IPS DF 4.7 (cell line): ENCODE measurements at regions not wholly inside any gene's neighbourhood (a gene's known extent, or its start where the extent isn't known, plus 50 kb on each side); places are given as distances from the start of the nearest gene placed in this dataset.

Source experiments
- DNase-seq: peaks from one replicate; pipeline ENCODE4 v3.0.0-alpha.2; 2013; ENCODE audit warnings: low spot score; ENCODE audit errors: extremely low read depth

DNA sequence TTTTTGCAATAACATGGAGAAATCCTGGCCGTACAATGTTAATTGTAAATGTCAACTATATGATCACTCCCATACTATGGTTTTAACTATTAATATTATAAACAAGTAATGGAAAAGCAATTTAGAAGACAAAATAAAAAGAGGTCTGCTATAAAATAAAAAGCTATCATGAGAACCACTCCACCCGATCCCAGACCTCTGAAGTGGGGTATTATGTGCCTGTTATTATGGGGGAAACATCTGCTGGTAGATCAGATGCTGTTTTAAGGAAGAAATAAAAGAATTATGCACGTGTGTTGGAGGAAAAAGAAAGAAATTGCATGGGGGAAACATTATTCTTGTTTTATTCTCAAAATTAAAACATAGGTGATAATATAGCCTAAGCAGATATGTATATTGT lies 615.7 kb upstream of the ARID1B start:
- DNase-seq, result no peak

DNA sequence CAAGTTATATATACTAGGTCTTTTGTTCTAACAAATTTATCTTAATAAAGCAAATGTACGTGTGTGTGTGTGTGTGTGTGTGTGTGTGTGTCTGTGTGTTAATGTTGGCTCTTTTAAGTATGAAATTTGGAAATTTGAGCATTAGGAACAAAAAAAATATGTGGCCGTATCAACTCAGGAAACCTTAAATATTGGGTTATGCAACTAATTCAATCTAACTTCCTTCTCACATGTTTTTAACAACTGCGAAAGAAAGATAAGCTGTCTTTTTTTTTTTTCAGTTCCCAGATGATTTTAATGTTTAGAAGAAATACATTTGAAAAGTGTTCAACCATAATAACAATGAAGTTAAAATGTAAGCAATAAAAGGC lies 616.4 kb upstream of the ARID1B start:
- no peak for DNase-seq

DNA sequence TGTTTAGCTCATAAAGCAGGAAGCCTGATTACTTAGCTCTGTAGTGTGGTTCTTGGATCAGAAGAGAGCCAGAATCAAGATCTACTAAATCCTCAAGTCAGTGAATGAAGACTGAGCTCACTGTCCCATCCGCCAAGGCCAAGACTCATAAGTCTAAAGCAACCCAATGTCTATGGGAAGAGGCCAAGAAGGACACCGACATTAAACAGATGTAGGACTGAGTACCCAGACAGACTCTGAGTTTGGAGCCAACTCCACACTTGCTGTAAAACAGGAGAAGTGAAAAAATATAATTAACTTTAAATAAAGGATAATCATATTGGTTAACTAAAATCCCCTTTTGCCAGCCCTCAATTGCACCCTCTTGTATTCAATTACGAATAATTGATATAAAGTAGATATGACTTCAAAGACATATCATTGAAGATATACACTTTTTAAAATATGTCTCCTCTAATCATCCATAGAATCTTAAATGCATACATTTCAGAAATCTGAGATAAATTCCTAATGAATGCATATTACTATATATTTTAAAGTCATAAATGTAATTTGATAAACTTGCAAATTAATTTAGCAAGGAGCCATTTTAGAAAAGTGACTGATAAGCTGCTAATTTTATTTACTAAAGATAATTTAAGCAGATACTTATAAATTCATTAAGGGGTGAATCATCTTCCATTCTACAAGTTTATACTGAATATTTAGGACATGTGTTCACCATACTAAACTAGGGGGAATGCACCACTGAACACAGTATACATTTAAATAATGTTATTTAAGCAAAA lies 617.0 kb upstream of the ARID1B start:
- DNase-seq, result no peak

DNA sequence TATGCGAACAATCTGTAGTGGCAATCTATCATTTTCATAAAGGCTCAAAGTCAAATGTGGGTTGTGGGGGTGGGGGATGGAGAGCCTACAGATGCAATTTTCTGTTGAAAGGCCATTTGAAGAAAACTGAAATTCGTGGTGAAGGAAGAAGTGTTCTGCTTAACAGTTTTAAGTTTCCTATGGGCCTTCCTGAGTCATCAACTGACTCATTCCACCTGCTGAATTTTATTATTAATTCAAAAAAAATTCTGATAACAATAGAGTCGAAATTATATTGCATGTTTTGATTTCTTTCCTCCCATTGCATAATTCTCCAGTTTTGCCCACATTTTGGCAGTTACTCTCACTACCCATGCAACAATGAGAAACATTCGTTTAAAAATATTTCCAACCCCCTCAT lies 622.3 kb upstream of the ARID1B start:
- DNase-seq, result no peak

DNA sequence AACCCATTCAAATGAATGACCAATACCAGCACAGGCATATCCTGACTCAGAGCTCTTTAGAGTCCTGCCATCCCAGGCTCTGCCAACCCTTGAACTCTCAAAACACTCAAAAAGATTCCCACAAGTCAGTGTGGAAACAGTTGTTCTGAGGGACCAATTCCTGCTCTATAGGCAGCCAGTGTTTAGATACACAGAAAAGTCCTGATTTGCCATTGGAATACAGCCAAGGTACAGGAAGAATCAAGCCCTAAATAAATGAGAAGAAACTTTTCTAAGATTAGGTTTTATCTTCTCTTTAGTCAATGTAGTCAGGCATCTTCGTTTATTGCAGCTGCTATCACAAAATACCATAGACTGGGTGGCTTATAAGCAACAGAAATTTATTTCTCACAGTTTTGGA lies 626.8 kb upstream of the ARID1B start:
- no peak for DNase-seq

DNA sequence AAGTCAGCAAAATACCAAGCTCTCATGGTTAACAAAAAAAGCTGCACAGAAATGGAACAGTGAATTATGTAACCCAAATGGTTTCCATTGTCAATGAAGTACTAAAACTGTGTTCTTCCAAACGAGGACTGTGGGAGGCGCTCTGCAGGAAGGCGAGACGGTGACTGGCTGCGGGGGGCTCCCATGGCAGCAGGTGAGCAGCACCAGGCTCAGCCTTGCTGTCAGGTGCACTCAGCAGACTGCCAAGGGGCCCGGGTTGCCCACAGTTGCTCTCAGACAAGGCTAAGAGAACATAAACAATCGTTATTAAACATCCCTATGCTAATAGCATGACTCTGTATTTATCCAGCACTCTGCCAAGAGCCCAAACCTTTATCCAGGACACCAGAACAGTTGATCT lies 630.3 kb upstream of the ARID1B start:
- no peak for DNase-seq

DNA sequence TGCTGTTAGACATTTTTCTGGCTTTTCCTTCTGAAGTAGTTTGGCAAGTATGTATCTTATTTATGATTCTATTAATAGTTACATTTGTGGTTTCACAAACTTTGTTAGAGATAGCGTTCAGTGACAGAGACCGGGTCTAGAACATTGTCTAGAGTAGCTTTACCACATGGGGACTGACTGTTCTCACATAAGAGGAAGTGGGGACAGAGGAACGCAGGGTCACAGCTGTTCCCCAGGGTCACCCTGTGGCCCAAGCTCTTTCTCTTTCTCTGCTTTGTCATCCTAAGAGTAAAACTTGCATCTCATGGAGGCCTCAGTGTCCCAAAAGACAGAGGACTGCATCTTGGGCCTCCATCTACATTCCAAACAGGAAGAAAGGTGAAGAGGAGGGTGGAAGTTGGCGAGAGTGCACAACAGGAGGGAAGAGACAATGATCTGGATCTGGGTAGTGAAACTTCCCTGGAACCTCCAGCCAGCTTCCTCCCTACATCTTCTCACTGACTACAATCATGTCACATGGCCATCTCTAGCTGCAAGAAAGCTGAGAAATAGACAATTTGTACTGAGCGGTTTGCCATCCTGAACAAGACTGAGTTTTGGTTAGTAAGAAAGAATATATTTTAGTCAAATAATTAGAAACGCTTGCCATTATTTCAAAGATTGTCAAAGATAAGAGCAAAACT lies 645.8 kb upstream of the ARID1B start:
- DNase-seq, result no peak

DNA sequence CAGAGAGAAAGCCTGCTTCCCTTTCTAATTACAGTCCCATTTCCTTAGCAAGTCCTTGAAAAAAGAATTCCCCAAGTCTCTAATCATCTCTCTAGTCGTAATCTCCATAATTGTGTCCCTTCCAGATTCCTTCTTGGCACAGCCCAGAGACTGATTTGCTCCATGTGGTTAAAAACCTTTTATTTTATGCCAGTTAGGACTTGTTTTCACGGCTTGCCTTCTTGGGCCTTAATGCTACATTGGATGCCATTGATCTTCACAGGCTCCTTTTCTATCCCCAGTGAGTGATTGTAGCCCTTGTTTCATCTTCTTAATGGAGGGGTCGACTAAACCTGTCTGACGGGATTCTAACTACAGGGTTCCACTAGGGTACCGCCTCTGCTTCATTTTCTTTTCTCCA lies 650.6 kb upstream of the ARID1B start:
- DNase-seq, result no peak

DNA sequence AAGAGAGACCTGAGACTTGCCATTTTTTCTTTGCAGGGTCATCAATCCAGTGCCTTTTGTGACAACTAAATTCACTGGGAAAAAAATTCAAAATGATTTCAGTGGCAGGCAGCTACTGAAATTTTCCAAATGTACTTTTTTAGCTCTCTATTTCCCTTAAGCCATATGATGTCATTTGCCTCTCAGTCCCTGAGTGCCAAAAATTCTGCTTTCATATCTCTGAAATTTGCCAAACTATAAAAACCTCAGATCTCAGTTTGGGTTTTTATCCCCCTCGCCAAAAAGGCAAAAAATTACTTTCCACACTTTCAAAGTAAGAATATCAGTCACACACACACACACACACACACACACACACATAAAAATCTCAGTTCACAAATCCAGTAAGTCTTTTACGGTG lies 651.3 kb upstream of the ARID1B start:
- DNase-seq, result no peak

DNA sequence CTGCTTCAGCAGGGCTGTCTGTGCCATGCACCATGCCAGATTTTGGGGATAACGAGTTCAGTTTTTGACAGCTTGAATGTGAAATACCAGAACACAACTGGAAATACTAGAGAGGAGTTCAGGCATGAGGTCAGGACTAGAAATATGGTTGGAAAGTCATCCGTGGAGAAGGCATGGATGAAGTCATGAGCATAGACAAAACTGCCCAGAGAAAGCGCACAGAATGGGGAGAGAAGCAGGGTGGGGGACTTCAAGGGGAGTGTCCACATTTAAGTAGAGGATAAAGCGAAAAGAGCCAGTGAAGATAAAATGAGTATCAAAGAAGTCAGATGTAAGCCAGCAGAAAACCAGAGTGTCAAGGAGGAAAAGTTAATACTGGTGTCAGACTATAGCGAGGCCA lies 653.4 kb upstream of the ARID1B start:
- no peak for DNase-seq

DNA sequence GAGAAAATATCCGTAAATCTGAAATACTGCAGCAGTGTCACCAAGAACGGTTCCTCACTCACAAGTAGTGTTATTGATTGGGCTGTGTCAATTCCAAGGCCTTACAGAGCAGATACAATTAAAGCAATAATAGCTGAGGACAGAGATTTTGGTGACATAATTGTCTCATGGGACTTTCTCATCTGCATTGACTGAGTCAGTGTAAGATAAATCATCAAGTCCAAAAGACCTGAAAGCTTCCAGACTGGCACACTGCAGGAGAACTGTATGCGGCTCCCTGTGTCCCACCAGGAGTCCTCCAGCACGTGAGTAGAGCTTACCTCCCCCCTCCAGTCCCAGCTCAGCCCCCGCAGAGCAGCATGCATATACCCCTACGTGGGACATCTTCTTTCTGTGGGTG lies 655.2 kb upstream of the ARID1B start:
- DNase-seq, result no peak

DNA sequence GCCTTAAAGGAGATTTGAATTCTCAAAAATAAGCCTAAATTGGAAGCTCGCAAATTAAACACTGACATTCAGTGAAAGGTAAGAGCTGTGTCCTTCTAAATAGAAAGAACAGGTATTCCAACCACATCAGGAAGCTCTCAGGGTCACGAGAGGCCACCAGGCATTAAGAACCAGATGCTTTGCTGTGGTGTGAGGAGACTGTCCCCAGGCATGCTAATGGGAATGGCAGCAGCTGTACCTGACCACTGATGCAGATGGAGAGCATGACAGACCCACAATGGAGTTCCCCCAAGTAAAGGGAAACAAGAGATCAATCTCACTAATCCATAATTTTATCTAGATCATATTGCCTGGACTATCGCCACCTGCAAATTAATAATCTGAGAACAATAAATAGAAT lies 658.9 kb upstream of the NOX3 start:
- no peak for DNase-seq

DNA sequence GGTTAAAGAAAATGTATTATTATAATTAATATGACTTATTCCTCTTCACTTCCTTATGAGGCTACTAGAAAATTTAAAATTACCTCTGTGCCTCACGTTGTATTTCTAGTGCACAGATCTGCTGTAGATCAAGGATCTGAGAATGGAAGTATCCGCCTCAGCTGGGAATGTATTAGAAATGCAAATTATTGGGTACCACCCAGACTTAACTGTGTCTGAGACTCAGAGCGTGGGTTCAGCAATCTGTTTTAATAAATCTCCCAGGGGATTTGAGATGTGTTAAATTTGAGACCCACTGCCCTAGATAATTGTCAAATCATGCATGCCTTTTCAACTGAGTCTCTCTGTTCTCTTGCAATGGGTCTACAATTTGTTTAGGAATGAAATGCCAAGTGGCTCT lies 658.0 kb upstream of the NOX3 start:
- DNase-seq, result no peak

DNA sequence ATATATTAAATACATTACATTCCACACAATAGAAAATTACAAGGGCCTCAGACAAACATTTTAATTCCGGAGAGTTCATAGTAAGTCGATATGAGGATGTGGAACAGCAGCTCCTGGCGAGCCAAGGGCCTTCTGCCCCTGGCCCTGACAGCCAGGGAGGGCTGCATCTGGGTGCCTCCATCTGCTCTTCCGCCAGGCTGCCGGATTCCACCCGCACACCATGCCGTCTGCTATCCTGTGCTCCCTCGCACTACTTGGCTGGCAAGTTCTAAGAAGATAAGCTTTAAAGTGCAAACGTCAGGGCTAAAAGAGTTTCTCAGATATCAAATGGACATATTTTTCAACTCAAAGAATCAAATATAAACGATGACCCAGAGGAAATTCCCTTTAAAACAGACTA lies 656.3 kb upstream of the NOX3 start:
- no peak for DNase-seq

DNA sequence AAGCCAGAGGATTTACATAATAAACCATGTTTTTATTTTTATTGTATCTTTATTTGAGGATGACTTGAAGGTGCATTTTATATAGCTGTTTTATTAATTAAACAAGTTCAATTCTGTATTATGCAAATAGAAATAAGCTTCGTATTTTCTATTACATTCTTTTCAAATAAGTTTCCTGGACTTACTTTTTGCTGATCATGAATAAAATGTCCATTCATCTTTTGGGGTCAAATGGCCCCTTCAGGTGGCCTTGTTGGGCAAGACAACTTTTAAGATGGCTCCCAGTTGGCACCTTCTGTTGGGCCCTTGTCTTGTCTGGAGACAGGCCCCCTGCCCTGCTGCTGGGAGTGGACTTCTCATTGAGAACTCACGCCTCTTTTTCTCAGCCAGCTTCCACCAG lies 654.6 kb upstream of the NOX3 start:
- no peak for DNase-seq

DNA sequence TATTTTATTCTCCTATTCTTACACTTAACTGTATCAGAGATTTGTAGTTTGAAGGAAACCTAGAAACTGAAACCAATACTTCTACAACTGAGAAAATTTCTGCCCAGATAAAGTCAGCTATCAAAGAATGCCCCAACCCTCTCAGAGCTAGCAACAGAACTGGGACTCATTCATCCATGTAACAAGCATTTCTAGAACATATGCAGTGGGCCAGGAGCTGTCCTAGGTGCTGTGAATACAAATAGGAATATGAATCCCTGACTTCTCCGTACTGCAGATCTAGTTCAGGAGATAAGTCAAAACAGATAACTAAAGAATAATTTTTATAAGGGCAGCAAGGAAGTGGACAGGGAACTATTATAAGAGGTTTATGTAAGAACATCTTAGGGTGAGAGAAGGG lies 654.1 kb upstream of the NOX3 start:
- DNase-seq, result no peak

DNA sequence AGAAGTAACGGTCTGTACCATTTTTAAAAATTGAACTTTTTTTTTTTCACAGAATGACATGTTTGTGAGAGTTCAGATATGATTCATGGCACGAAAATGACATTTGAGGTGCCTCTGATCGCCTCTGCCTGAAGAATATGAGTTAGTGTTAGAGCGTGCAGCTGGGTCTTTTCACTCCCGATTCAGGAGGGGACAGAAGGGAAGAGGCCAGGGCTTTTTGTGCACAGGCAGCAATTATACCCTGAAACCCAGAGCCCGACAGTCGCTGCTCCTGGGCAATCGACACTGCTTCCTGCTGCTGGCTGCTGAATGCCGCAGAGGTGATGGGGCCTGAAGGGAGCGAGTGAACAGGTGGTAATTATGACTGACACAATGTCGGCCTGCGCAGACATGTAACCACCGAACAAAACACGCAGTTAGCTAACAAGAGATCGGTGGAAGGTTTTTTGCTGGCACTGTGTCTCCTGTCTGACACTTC lies 652.0 kb upstream of the NOX3 start:
- DNase-seq, result no peak

DNA sequence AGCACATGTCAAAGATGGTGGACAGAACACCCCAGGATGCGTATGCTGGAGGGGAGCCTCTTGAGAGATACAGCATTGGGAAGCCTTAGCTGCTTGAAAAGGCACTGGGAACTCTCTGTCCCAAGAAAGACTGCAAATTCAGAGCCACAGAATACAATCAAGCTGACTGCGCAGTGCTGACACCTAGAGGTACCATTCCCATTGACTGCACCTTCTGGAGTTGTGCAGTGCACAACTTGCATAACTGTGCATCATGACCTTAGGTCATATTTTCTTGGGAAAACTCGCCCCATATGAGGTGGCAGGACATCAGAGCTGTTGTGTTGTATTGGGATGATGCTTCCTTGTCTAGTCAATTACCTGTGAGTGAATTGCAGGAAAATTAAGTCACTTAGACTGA lies 646.5 kb upstream of the NOX3 start:
- DNase-seq, result no peak

DNA sequence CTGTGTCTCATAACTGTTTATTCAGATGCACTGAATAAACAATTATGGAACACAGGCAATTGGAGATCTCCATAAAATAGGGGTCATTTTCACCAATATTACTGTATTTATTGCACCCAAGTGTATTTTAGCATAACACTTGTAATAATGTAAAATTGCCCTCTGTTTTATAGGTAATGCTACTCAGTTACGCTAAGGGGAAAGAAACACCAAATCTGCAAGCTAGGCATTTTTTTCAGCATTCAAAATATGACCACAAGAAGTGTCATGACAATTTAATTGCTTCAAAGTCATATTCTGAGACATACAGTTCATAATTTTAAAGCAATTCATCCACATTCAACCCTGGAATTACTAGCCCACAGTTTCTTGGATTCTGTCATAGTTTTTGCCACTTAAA lies 643.2 kb upstream of the NOX3 start:
- DNase-seq, result no peak

DNA sequence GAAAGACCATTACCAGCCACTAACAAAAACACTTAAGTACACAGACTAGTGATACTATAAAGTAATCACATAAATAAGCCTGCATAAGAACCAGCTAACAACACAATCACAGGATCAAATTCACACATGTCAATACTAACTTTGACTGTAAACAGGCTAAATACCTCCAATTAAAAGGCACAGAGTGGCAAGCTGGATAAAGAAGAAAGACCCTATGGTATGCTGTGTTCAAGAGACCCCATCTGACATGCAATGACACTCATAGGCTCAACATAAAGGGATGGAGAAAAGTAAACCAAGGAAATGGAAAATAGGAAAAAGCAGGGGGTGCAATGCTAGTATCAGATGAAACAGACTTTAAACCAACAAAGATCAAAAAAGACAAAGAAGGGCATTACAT lies 631.8 kb upstream of the NOX3 start:
- no peak for DNase-seq

DNA sequence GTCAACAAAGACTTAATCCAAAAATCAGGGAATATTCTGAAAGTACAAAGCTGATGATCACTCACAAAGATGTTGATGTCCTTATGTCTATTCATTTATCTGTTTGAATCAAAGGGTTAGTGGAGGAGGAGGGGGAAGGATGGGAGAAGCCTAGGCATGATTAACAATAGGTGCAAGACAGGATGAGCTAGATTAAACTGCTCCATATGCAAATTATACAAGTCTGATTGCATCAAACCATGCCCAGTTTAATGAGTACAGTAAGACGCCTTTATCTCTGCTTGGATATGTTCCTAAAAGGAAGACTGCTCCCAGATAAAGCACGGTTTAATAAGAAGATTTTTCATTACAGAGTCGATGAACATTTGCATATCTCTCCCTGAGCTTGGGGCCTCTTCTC lies 626.4 kb upstream of the NOX3 start:
- no peak for DNase-seq

DNA sequence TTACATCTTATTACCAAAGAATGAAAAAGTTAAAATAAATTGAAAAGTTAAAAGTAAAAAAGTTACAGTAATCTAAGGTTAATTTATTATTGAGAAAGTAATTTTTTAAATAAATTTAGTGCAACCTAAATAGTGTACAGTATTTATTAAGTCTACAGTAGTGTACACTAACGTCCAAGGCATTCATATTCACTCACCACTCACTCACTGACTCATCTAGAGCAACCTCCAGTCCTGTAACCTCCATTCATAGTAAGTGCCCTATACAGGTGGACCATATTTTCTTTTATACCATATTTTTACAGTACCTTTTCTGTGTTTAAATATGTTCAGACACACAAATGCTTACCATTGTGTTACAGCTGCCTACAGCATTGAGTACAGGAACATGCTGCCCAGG lies 624.7 kb upstream of the NOX3 start:
- no peak for DNase-seq

DNA sequence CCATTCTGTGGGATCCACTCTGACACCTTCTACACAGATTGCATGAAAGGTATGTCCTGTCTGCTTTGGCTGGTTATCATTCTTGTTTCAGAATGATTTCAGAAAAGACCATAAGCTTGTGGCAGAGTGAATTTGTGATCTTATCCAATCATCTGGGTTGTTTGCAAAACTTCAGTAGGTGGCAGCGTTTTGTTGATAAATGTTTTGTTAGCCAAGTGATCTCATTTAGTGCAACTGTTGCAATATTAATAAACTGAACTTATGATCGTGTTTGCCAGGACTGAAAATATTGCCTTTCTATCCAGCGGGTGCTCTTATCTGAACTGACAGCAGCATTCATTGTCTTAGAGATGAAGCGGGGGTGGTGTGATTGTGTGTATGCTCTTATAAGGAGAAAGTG lies 613.2 kb upstream of the NOX3 start:
- DNase-seq, result no peak
